ENCODE measurements at regions not wholly inside any gene's neighbourhood (a gene's known extent, or its start where the extent isn't known, plus 50 kb on each side); places are given as distances from the start of the nearest gene placed in this dataset. TPM values are rescaled to one million over a fixed set of nuclear protein-coding genes. Genes with fewer than 3 reads are reported as not detected.

GRCh38 chr12:16681196-16681595 lies 75.2 kb upstream of the LMO3 start:
- no peak for DNase-seq

- DNase-seq = no peak
Observed at GRCh38 chr12:16675438-16675837, 69.5 kb upstream of the LMO3 start.

GRCh38 chr12:16674885-16675284 lies 68.9 kb upstream of the LMO3 start:
- DNase-seq = no peak

- DNase-seq = no peak
Observed at GRCh38 chr12:16670456-16671050, 64.6 kb upstream of the LMO3 start.

GRCh38 chr12:16669756-16670155 lies 63.8 kb upstream of the LMO3 start:
- DNase-seq = no peak

- DNase-seq = no peak
Observed at GRCh38 chr12:16668198-16668597, 62.2 kb upstream of the LMO3 start.

GRCh38 chr12:16658699-16659098 lies 52.7 kb upstream of the LMO3 start:
- DNase-seq = no peak

Small RNAs in the stretch of these regions (small RNA-seq; reads per million reads assigned to genes)
- gene RNU6-837P (ENCODE audit: low replicate concordance) = not detected
